OCI-LY1 (cell line): ENCODE measurements at regions not wholly inside any gene's neighbourhood (a gene's known extent, or its start where the extent isn't known, plus 50 kb on each side); places are given as distances from the start of the nearest gene placed in this dataset.

Experiments used
- CTCF ChIP-seq: fragments of 200-600 bp; sonication (generic), shearing (Covaris generic); IDR thresholded peaks from 2 replicates; pipeline ENCODE4 v1.5.1; 2017; ENCODE audit warnings: mild to moderate bottlenecking, antibody characterized with exemption, low read length, moderate library complexity, mixed read lengths
- EZH2 ChIP-seq: fragments of 200-600 bp; sonication (generic), shearing (Covaris generic); IDR thresholded peaks from 2 replicates; pipeline ENCODE4 v1.8.0; 2017; ENCODE audit warnings: borderline replicate concordance, mixed run types, mild to moderate bottlenecking, antibody characterized with exemption, low read length, moderate library complexity, mixed read lengths

GRCh38 chr16:49204191-49204590 is 77.4 kb downstream of the CBLN1 start:
- TF ChIP-seq CTCF = no peak
- no peak for TF ChIP-seq EZH2
